Adrenal gland (tissue), 5 donors: ENCODE measurements at regions not wholly inside any gene's neighbourhood (a gene's known extent, or its start where the extent isn't known, plus 50 kb on each side); places are given as distances from the start of the nearest gene placed in this dataset.

Experiments
- CTCF ChIP-seq, 6 experiments: fragments of 450-650 bp in 4 of 6; fragments of 200-600 bp in 2 of 6; sonication (generic) in 1 of 6; IDR thresholded peaks; 1 replicate in 5 of 6; 2 replicates in 1 of 6; pipeline versions ENCODE4 v1.5.1 to v1.8.0; 2016 to 2021; ENCODE audit warnings: antibody characterized with exemption in 6 of 6, mild to moderate bottlenecking in 2 of 6, moderate library complexity in 1 of 6
- POLR2A ChIP-seq, 2 donors: fragments of 450-650 bp; IDR thresholded peaks; one replicate each; pipeline ENCODE4 v1.6.1; 2017; ENCODE audit warnings: antibody characterized with exemption in 2 of 2, mild to moderate bottlenecking in 2 of 2, moderate library complexity in 1 of 2
- donor health status: DM: no; HTN: no; CAD: no.

GRCh38 chr6:40923880-40924279, 115.1 kb downstream of the UNC5CL start:
- no peak for TF ChIP-seq POLR2A (IDR thresholded peaks at IDR 0.05)
- TF ChIP-seq CTCF (IDR thresholded peaks at IDR 0.05), result no peak
